ENCODE measurements at regions not wholly inside any gene's neighbourhood (a gene's known extent, or its start where the extent isn't known, plus 50 kb on each side); places are given as distances from the start of the nearest gene placed in this dataset.

GRCh38 chr11:25515576-25515975, 816.4 kb upstream of the ANO3 start:
- 77 to 78% methylated on average over 13 of the region's 13 CpGs for WGBS, 2 donors
- H3K4me1 ChIP-seq: no peaks in the 10 kb centered on the region
- no peak overlapping the region for H3K27ac ChIP-seq
- peak overlapping the region in 1 of 2 donors; percentile 14 for H3K4me3 ChIP-seq
- H3K36me3 ChIP-seq (ENCODE audit: low read depth, missing control alignments): no peaks in the 10 kb centered on the region
- TF ChIP-seq CTCF (IDR thresholded peaks at IDR 0.05) (no peak), POLR2A (IDR thresholded peaks at IDR 0.05) (no peak)
- intact Hi-C loops (cut with DNase I; ENCODE audit: low total_unique reads): no loop called here
- DNase-seq: no peak
- no peaks in the 10 kb centered on the region for H3K27me3 ChIP-seq
- H3K9me3 ChIP-seq: no peaks in the 10 kb centered on the region

- H3K4me3 ChIP-seq: no peak overlapping the region
- H3K27ac ChIP-seq: no peak overlapping the region
- no peaks in the 10 kb centered on the region for H3K27me3 ChIP-seq
- H3K36me3 ChIP-seq (ENCODE audit: low read depth, missing control alignments): no peaks in the 10 kb centered on the region
- no peaks in the 10 kb centered on the region for H3K9me3 ChIP-seq
- intact Hi-C loops (cut with DNase I; ENCODE audit: low total_unique reads): no loop called here
- H3K4me1 ChIP-seq: no peaks in the 10 kb centered on the region
- no peak for DNase-seq
- no peak for TF ChIP-seq POLR2A (IDR thresholded peaks at IDR 0.05)
- no peak for TF ChIP-seq CTCF (IDR thresholded peaks at IDR 0.05)
These were observed 811.5 kb upstream of the ANO3 start for GRCh38 chr11:25520459-25520858.

- Histone ChIP-seq H3K36me3 (ENCODE audit: low read depth, missing control alignments) (no peaks in the 10 kb centered on the region), H3K4me1 (no peaks in the 10 kb centered on the region), H3K9me3 (no peaks in the 10 kb centered on the region), H3K4me3 (no peak overlapping the region), H3K27me3 (no peaks in the 10 kb centered on the region), H3K27ac (no peak overlapping the region)
- no peak for DNase-seq
- no peak for TF ChIP-seq CTCF (IDR thresholded peaks at IDR 0.05)
- no peak for TF ChIP-seq POLR2A (IDR thresholded peaks at IDR 0.05)
- intact Hi-C loops (cut with DNase I; ENCODE audit: low total_unique reads): no loop called here
- 78 to 86% methylated on average over 2 of the region's 2 CpGs for WGBS, 2 donors
These were observed 804.1 kb upstream of the ANO3 start for GRCh38 chr11:25527841-25528240.

- DNase-seq: no peak
- Histone ChIP-seq H3K27me3 (no peaks in the 10 kb centered on the region), H3K36me3 (ENCODE audit: low read depth, missing control alignments) (no peaks in the 10 kb centered on the region), H3K27ac (no peak overlapping the region), H3K4me1 (no peaks in the 10 kb centered on the region), H3K9me3 (no peaks in the 10 kb centered on the region), H3K4me3 (no peak overlapping the region)
- intact Hi-C loops (cut with DNase I; ENCODE audit: low total_unique reads): no loop called here
- TF ChIP-seq POLR2A (IDR thresholded peaks at IDR 0.05): no peak
- no peak for TF ChIP-seq CTCF (IDR thresholded peaks at IDR 0.05)
- 100% methylated on average over 1 of the region's 1 CpG for WGBS, 2 donors
These were observed 802.4 kb upstream of the ANO3 start for GRCh38 chr11:25529572-25529971.

- no peaks in the 10 kb centered on the region for H3K4me1 ChIP-seq
- H3K9me3 ChIP-seq: no peaks in the 10 kb centered on the region
- WGBS, 2 donors: 61 to 64% methylated on average over 4 of the region's 4 CpGs
- no peak for DNase-seq
- no peaks in the 10 kb centered on the region for H3K36me3 ChIP-seq (ENCODE audit: low read depth, missing control alignments)
- no peak for TF ChIP-seq CTCF (IDR thresholded peaks at IDR 0.05)
- TF ChIP-seq POLR2A (IDR thresholded peaks at IDR 0.05): no peak
- intact Hi-C loops (cut with DNase I; ENCODE audit: low total_unique reads): no loop called here
- no peaks in the 10 kb centered on the region for H3K27me3 ChIP-seq
- no peak overlapping the region for H3K4me3 ChIP-seq
- no peak overlapping the region for H3K27ac ChIP-seq
These were observed 796.3 kb upstream of the ANO3 start for GRCh38 chr11:25535467-25536272.
